ENCODE measurements at regions not wholly inside any gene's neighbourhood (a gene's known extent, or its start where the extent isn't known, plus 50 kb on each side); places are given as distances from the start of the nearest gene placed in this dataset.

DNA sequence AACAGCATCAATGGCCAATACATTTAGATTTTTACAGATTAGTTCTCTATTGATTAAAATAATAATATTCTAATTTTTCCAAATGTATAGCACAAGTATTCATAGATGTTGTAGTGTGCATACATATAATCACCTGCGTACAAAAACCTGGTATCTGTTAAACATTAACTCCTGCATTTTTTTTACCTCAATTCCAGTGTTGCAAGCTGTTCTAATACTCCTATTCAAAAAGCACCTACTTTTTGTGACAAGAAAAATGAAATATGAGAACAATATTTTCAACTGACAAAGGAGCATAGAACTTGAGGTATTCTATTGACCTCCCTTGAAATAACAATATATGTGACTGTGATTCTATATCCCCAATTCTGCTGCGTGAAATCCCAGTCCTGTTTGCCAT lies 422.9 kb upstream of the PCDH20 start:
- no peak for DNase-seq (ENCODE audit: low read depth in 4 of 4, low spot score in 1 of 4)

DNA sequence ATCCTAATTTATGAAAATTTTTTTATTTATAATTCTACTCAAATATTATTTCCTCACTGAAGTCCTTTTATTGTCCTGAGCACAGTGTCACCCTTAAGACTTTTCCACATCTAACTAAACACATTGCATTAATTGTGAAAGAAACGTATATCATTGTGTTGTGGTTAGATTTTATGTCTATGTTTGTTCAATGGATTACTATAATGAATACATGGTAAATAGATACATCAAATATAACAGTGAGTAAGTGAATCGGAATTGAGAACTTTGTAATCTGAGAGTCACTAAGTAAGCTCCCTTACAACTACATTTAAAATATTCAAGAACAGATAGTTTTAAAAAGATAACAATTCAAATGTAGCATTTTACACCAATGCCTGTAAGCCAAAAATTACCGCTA lies 417.6 kb upstream of the PCDH20 start:
- no peak for DNase-seq (ENCODE audit: low read depth in 4 of 4, low spot score in 1 of 4)

- DNase-seq (ENCODE audit: low read depth in 4 of 4, low spot score in 1 of 4), result no peak
These were observed 415.4 kb upstream of the PCDH20 start for GRCh38 chr13:61831026-61831425.

DNA sequence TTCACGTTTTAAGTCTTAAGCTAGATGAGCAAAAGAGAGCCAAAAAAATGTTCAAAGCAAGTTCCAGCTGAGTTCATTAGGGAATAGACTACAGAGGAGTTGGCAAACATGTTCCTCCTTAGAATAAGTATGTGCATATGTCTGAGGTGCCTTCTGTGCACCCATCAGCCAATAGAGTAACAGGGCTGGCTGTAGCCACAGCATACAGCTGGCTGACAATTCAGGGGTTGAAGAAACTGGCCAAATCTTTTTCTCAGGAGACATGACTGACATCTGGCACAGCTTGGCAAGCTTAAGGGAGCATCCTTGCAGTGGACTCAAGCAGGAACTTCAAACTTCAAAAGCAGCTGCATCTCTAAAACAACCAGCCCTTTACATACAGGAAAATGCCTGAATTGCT lies 414.8 kb upstream of the PCDH20 start:
- DNase-seq (ENCODE audit: low read depth in 4 of 4, low spot score in 1 of 4), result no peak

DNA sequence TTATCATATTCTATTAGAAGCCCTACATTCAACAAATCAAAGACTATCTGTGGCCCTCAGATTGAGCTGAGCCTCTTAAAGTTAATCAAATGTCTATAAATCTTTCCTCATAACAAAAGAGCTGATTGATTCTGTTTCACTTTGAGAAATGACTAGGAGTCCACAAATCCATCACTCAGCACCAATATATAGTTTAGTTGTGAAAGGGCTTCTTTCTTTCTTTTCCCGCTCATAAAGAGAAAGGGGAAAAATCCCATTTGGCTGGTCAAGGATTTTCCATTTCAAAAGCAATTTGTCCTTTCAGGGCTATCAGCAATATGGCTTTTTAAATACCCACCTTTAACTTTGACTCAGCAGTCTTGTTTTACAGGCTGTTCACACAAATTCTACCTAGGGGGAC lies 408.5 kb upstream of the PCDH20 start:
- no peak for DNase-seq (ENCODE audit: low read depth in 4 of 4, low spot score in 1 of 4)

- DNase-seq (ENCODE audit: low read depth in 4 of 4, low spot score in 1 of 4), result no peak
These were observed 396.6 kb upstream of the PCDH20 start for GRCh38 chr13:61812286-61812685.

GRCh38 chr13:61810065-61810464 lies 394.4 kb upstream of the PCDH20 start:
- no peak for DNase-seq (ENCODE audit: low read depth in 4 of 4, low spot score in 1 of 4)

DNA sequence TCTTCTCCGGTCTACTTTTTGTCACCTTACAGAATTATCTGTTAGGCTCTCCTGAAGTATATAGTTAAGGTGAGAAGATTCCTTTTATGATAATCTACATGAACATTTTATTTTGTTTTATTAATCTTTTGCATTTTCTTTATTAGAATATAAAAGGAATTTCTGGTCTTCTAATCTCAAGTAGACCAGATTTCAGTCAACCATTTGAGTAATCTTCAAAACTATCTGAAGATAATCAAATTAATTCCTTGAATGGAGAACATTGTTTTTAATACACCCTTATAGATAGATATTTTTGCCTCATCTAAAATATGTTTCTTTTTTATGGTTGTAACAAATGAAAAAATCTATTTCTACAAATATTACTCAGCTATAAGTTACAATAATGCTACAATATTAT lies 381.7 kb upstream of the PCDH20 start:
- no peak for DNase-seq (ENCODE audit: low read depth in 4 of 4, low spot score in 1 of 4)

GRCh38 chr13:61795580-61795979 lies 379.9 kb upstream of the PCDH20 start:
- no peak for DNase-seq (ENCODE audit: low read depth in 4 of 4, low spot score in 1 of 4)

GRCh38 chr13:61779456-61779855 lies 363.8 kb upstream of the PCDH20 start:
- no peak for DNase-seq (ENCODE audit: low read depth in 4 of 4, low spot score in 1 of 4)

DNA sequence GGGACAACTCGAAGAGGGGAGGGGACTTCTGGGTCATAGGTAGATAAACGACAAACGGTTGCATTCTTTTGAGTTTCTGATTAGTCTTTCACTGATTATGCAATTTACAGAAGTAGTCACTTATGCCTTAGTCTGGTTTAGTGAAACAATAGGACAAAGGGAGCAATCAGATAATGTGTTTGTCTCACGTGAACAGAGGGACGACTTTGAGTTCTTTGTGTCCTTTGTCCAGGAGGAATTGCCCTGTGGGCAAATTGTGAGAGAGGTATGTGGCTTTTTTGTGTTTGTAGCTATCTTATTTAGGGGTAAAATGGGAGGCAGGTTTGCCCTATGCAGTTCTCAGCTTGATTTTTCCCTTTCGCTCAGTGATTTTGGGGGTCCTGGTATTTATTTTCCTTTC lies 362.9 kb upstream of the PCDH20 start:
- no peak for DNase-seq (ENCODE audit: low read depth in 4 of 4, low spot score in 1 of 4)

DNA sequence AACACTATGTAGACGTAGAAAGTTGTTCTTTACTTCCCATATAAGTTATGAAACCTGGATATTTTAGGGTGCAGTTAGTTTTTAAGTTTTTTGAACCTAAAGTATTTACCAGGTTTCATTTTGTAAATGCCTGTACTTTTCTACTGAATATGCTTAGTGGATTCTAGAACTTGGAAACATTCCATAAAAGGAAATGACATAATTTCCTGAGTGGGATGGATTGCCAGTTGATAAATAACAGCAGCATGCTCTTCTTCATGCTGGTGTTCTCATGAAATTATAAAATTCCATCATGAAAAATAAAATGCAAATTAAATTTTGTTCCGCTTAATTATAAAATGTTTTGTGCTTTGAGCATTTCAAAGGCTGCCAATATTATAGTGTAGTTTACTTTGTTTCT lies 362.2 kb upstream of the PCDH20 start:
- no peak for DNase-seq (ENCODE audit: low read depth in 4 of 4, low spot score in 1 of 4)

GRCh38 chr13:61777271-61777670 lies 361.6 kb upstream of the PCDH20 start:
- no peak for DNase-seq (ENCODE audit: low read depth in 4 of 4, low spot score in 1 of 4)

DNA sequence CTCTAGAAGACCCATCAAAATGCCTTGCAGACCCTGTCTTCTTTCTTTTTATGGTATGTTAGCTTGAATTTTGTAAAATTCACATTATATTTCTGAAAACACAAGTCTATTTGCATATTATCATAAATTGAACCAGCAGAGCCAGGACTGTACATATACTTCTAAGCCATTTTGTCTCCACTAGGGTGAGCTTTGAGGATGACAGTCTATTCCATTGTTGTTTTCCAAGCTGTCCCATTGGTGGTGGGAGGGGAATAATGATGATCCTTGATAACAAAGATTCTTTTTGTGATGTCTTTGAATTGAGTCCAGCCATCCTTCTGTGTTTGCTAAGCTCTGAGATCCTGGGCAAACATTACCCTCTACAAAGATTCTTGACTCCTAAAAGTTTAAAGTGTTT lies 359.3 kb upstream of the PCDH20 start:
- no peak for DNase-seq (ENCODE audit: low read depth in 4 of 4, low spot score in 1 of 4)

DNA sequence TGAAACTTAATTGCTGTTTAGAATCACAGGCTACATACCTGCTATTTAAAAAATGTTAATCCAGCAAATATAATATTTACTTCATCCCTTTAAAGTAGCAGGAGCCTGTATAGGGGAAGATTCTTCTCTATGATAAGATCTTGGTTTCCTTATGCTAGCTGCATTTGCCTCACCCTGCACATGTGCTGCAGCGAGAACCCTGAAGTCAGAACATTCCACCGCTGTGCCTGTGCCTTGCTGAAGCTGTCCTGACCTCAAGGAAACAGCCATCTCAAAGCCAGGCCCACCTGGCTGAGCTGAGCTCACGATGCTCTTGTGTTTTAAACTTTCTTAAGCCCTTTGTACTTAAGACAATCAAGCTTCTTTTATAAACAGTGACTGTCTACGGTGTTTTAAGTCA lies 355.0 kb upstream of the PCDH20 start:
- no peak for DNase-seq (ENCODE audit: low read depth in 4 of 4, low spot score in 1 of 4)

GRCh38 chr13:61768175-61768574 lies 352.5 kb upstream of the PCDH20 start:
- DNase-seq (ENCODE audit: low read depth in 4 of 4, low spot score in 1 of 4), result no peak

GRCh38 chr13:61766667-61767058 lies 351.0 kb upstream of the PCDH20 start:
- DNase-seq (ENCODE audit: low read depth in 4 of 4, low spot score in 1 of 4), result no peak

GRCh38 chr13:61765940-61766666 lies 350.5 kb upstream of the PCDH20 start:
- no peak for DNase-seq (ENCODE audit: low read depth in 4 of 4, low spot score in 1 of 4)

GRCh38 chr13:61765181-61765742 lies 349.6 kb upstream of the PCDH20 start:
- no peak for DNase-seq (ENCODE audit: low read depth in 4 of 4, low spot score in 1 of 4)

- DNase-seq (ENCODE audit: low read depth in 4 of 4, low spot score in 1 of 4), result no peak
These were observed 346.0 kb upstream of the PCDH20 start for GRCh38 chr13:61761690-61762089.

DNA sequence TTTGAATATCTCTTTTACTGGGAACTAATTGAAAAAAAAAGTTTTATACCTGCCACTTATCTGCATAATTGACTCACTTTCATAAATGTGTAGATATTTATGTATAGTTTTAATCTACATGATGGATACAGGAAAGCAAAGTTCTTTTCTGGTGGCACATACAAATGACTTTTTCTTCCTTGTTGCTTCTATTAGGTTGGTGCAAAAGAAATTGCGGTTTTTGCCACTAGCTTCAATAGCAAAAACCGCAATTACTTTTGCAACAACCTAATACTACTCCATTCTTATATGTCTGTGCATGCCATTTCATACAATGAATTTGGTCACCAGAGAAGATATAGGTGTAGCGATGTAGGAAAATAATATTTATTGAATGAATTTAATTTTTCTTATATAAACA lies 344.5 kb upstream of the PCDH20 start:
- DNase-seq (ENCODE audit: low read depth in 4 of 4, low spot score in 1 of 4), result no peak

GRCh38 chr13:61756031-61756430 lies 340.4 kb upstream of the PCDH20 start:
- no peak for DNase-seq (ENCODE audit: low read depth in 4 of 4, low spot score in 1 of 4)

- no peak for DNase-seq (ENCODE audit: low read depth in 4 of 4, low spot score in 1 of 4)
These were observed 335.4 kb upstream of the PCDH20 start for GRCh38 chr13:61751039-61751438.
